Chondrocyte (in vitro differentiated cells): ENCODE measurements at regions not wholly inside any gene's neighbourhood (a gene's known extent, or its start where the extent isn't known, plus 50 kb on each side); places are given as distances from the start of the nearest gene placed in this dataset.
"Not testable (repeated sequence)": the region's sequence is repeated elsewhere in the genome, so short reads cannot be mapped to it uniquely, and the experiment has no call there.

Source experiments
- DNase-seq: peaks from one replicate; pipeline ENCODE4 v3.0.0; 2021; ENCODE audit warnings: mixed read lengths, low spot score
- H3K27ac Mint-ChIP-seq: one replicate; pipeline ENCODE4 v1.8.0; 2021; ENCODE audit warnings: mild to moderate bottlenecking, moderate library complexity, mixed read lengths; ENCODE audit not compliant: unreplicated experiment
- H3K27me3 Mint-ChIP-seq: 2 replicates; pipeline ENCODE4 v1.8.0; 2021; ENCODE audit warnings: low read depth, mixed read lengths
- H3K36me3 Mint-ChIP-seq: 2 replicates; pipeline ENCODE4 v1.8.0; 2021; ENCODE audit warnings: low read depth, mixed read lengths
- H3K4me1 Mint-ChIP-seq: 2 replicates; pipeline ENCODE4 v1.8.0; 2021; ENCODE audit warnings: low read depth, mild to moderate bottlenecking, mixed read lengths
- H3K4me3 Mint-ChIP-seq: one replicate; pipeline ENCODE4 v1.8.0; 2021; ENCODE audit warnings: mild to moderate bottlenecking, moderate library complexity, mixed read lengths; ENCODE audit not compliant: unreplicated experiment
- H3K9me3 Mint-ChIP-seq: 2 replicates; pipeline ENCODE4 v1.8.0; 2021; ENCODE audit warnings: low read depth, mixed read lengths
- CTCF ChIP-seq: fragments of 200-600 bp; sonication (generic); IDR thresholded peaks from 2 replicates; pipeline ENCODE4 v1.5.0; 2021; ENCODE audit warnings: antibody characterized with exemption, mild to moderate bottlenecking, moderate library complexity

DNA sequence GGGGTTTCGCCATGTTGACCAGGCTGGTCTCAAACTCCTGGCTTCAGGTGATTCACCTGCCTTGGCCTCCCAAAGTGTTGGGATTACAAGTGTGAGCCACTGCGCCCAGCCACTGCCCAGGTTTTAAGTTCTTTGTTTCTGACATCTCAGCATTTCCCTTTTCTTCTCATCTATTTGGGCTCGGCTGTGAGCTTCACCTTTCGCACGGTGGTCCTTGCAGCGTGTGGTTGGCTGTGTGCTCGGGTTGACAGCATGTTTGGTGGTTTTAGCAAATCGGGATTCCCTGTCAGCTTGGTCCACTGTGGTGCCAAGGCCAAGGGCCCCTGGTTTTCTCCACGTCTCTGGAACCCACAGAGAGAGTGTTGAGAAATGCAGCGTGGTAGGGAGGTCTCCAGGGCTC lies 138.8 kb downstream of the DNAJB6 start:
- TF ChIP-seq CTCF, result no peak
- Mint-ChIP-seq H3K9me3 (peaks cover 27% of the 10 kb centered on the region), H3K36me3 (peaks cover 14% of the 10 kb centered on the region), H3K4me3 (no peak overlapping the region), H3K27ac (no peak overlapping the region), H3K4me1 (no peaks in the 10 kb centered on the region), H3K27me3 (peaks cover 6% of the 10 kb centered on the region)
- no peak for DNase-seq

DNA sequence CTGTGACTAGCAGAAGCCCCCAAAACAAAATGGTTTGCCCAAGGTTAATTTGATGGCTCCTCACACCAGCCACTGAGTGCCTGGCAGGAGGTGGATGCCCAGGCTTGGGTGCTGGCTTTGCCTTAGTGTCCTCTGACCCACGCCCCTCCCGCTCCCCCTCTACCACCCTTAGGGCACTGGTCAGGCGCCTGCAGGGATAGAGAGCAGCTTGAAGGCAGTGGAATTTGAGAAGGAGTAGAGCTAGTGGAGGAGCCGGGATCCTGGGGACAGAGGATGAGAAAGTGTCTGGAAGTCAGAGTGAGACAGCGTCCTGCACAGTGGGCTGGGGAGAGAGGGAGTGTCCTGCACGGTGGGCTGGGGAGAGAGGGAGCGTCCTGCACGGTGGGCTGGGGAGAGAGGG lies 139.4 kb downstream of the DNAJB6 start:
- Mint-ChIP-seq H3K27me3 (peaks cover 6% of the 10 kb centered on the region), H3K4me3 (no peak overlapping the region), H3K4me1 (no peaks in the 10 kb centered on the region), H3K36me3 (peaks cover 14% of the 10 kb centered on the region), H3K27ac (no peak overlapping the region), H3K9me3 (peaks cover 27% of the 10 kb centered on the region)
- TF ChIP-seq CTCF, result no peak
- no peak for DNase-seq

DNA sequence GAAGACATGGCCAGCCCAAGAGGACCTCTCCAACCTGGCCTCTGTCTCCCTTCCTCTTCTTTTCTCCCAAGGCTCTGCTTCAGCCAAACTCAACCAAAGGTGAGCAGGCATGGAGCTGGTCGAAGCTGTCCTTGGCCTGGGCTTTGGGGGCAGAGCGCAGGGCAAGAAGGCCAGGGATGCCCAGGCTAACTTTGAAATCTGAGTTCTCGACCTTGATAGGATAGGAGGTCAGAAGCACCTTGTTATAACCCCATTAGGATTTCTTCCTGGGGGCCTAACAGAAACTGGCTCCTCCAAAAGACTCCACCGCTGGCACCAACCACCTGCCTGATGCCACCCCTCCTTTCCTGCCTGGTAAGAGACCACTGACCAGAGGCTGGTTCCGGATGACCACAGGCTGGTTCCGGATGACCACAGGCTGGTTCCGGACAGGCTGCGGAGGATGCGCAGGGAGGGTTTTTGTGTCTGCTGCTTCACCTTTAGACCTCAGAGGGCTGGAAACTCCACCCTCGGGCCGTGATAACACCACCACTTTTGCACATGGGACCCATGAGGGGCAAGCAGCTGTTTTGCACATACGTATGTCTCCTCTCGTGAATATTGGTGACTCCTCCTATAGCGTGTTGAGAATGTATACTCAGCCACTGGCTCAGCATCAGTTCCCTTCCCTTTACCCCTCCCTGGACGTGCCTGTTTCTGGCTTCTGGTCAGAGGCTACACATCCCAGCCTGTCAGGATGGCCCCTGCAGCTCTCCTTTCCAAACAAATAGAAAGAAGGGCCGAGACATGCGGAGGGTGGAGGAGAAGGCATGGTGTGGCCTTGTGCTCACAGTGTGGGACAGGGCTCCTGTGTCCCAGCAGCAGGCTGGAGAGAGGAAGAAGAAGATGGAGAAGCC lies 140.1 kb downstream of the DNAJB6 start:
- Mint-ChIP-seq H3K4me3 (no peak overlapping the region), H3K27ac (no peak overlapping the region)

GRCh38 chr7:157477550-157478212 lies 140.9 kb downstream of the DNAJB6 start:
- Mint-ChIP-seq H3K4me3 (no peak overlapping the region), H3K9me3 (peaks cover 20% of the 10 kb centered on the region), H3K36me3 (peaks cover 13% of the 10 kb centered on the region), H3K4me1 (no peaks in the 10 kb centered on the region), H3K27me3 (peaks cover 6% of the 10 kb centered on the region), H3K27ac (no peak overlapping the region)
- no peak for TF ChIP-seq CTCF
- DNase-seq, result no peak

More for the DNA sequence above, 140.1 kb downstream of the DNAJB6 start:
- no peak for DNase-seq
- Mint-ChIP-seq H3K9me3 (peaks cover 24% of the 10 kb centered on the region), H3K36me3 (peaks cover 14% of the 10 kb centered on the region), H3K4me1 (no peaks in the 10 kb centered on the region), H3K27me3 (peaks cover 6% of the 10 kb centered on the region)
- no peak for TF ChIP-seq CTCF

- not testable (repeated sequence) for H3K36me3 Mint-ChIP-seq, H3K4me1 Mint-ChIP-seq, H3K4me3 Mint-ChIP-seq, DNase-seq, H3K27ac Mint-ChIP-seq, H3K27me3 Mint-ChIP-seq
- H3K9me3 Mint-ChIP-seq, result peaks cover 12% of the 10 kb centered on the region
Observed at GRCh38 chr7:157478611-157479010, 141.8 kb downstream of the DNAJB6 start.
